Astrocyte (in vitro differentiated cells and primary cell): ENCODE measurements at regions not wholly inside any gene's neighbourhood (a gene's known extent, or its start where the extent isn't known, plus 50 kb on each side); places are given as distances from the start of the nearest gene placed in this dataset.

Experiments used
- DNase-seq: peaks from one replicate; pipeline ENCODE4 v3.0.0-alpha.2; 2010; ENCODE audit warnings: low read depth
- FAIRE-seq: peaks from 2 replicates; lab custom pipeline; 2011; peaks lifted over from hg19 to GRCh38; lab: Jason Lieb, UNC
- H2AFZ ChIP-seq: 2 replicates; pipeline ENCODE4 v1.6.0; 2012; ENCODE audit warnings: low read depth, low read length, inconsistent platforms
- H3K27ac ChIP-seq: 2 replicates; pipeline ENCODE4 v1.5.1; 2011; ENCODE audit warnings: low read depth, low read length, inconsistent platforms
- H3K27me3 ChIP-seq: 2 replicates; pipeline ENCODE4 v1.6.0; 2011; ENCODE audit warnings: low read length, inconsistent platforms; ENCODE audit not compliant: insufficient read depth
- H3K36me3 ChIP-seq: 2 replicates; pipeline ENCODE4 v1.5.1; 2011; ENCODE audit warnings: low read length, inconsistent platforms; ENCODE audit not compliant: insufficient read depth
- H3K4me1 ChIP-seq: 2 replicates; pipeline ENCODE4 v1.5.1; 2011; ENCODE audit warnings: low read length, inconsistent platforms; ENCODE audit not compliant: insufficient read depth
- H3K4me2 ChIP-seq: 2 replicates; pipeline ENCODE4 v1.6.0; 2012; ENCODE audit warnings: low read length, inconsistent platforms
- H3K4me3 ChIP-seq: 2 replicates; pipeline ENCODE4 v1.5.1; 2011; ENCODE audit warnings: low read depth, mild to moderate bottlenecking, low read length, inconsistent platforms; ENCODE audit not compliant: insufficient read depth
- H3K79me2 ChIP-seq: 2 replicates; pipeline ENCODE4 v1.6.0; 2012; ENCODE audit warnings: mild to moderate bottlenecking, low read length, inconsistent platforms; ENCODE audit not compliant: insufficient read depth
- H3K9ac ChIP-seq: 2 replicates; pipeline ENCODE4 v1.6.0; 2012; ENCODE audit warnings: mild to moderate bottlenecking, low read length, inconsistent platforms
- H3K9me3 ChIP-seq: 2 replicates; pipeline ENCODE4 v1.5.1; 2012; ENCODE audit warnings: low read depth, mild to moderate bottlenecking, low read length, inconsistent platforms; ENCODE audit not compliant: insufficient read depth
- H4K20me1 ChIP-seq: 2 replicates; pipeline ENCODE4 v1.6.0; 2012; ENCODE audit warnings: low read length, inconsistent platforms; ENCODE audit not compliant: insufficient read depth
- H3K27ac Mint-ChIP-seq: one replicate; pipeline ENCODE4 v1.8.0; 2021; ENCODE audit warnings: mild to moderate bottlenecking, mixed read lengths; ENCODE audit not compliant: unreplicated experiment
- H3K27me3 Mint-ChIP-seq: one replicate; pipeline ENCODE4 v1.8.0; 2021; ENCODE audit warnings: low read depth, mixed read lengths; ENCODE audit not compliant: unreplicated experiment
- H3K36me3 Mint-ChIP-seq: one replicate; pipeline ENCODE4 v1.8.0; 2021; ENCODE audit warnings: low read depth, mixed read lengths; ENCODE audit not compliant: unreplicated experiment
- H3K4me1 Mint-ChIP-seq: one replicate; pipeline ENCODE4 v1.8.0; 2021; ENCODE audit warnings: low read depth, mixed read lengths; ENCODE audit not compliant: unreplicated experiment
- H3K4me3 Mint-ChIP-seq: one replicate; pipeline ENCODE4 v1.8.0; 2021; ENCODE audit warnings: mild to moderate bottlenecking, moderate library complexity, mixed read lengths; ENCODE audit not compliant: unreplicated experiment
- H3K9me3 Mint-ChIP-seq: one replicate; pipeline ENCODE4 v1.8.0; 2021; ENCODE audit warnings: mild to moderate bottlenecking, mixed read lengths; ENCODE audit not compliant: unreplicated experiment
- CTCF ChIP-seq: IDR thresholded peaks from 2 replicates; pipeline ENCODE4 v1.5.1; 2011; ENCODE audit warnings: low read depth, mild to moderate bottlenecking, inconsistent platforms, low read length, moderate library complexity; ENCODE audit not compliant: insufficient read depth
- EZH2 ChIP-seq: IDR thresholded peaks from 2 replicates; pipeline ENCODE4 v1.6.1; 2012; ENCODE audit warnings: mild to moderate bottlenecking, low read length, inconsistent platforms; ENCODE audit not compliant: insufficient read depth

- no peak overlapping the region for H3K4me3 Mint-ChIP-seq
- no peaks in the 10 kb centered on the region for H3K9me3 ChIP-seq
- H3K4me1 Mint-ChIP-seq: peaks cover 11% of the 10 kb centered on the region
- H3K27ac Mint-ChIP-seq: peak overlapping the region; percentile 62
- no peak overlapping the region for H3K27ac ChIP-seq
- peaks cover 48% of the 10 kb centered on the region for H3K27me3 ChIP-seq
- H3K4me2 ChIP-seq: peak overlapping the region; percentile 56
- H3K27me3 Mint-ChIP-seq: peaks cover 61% of the 10 kb centered on the region
- H3K36me3 ChIP-seq: no peaks in the 10 kb centered on the region
- peaks cover 4% of the 10 kb centered on the region for H3K4me1 ChIP-seq
- no peak for FAIRE-seq
- no peaks in the 10 kb centered on the region for H4K20me1 ChIP-seq
- H3K9ac ChIP-seq: no peak overlapping the region
- no peaks in the 10 kb centered on the region for H3K79me2 ChIP-seq
- no peak for TF ChIP-seq EZH2
- no peak for TF ChIP-seq CTCF
- H3K4me3 ChIP-seq: no peak overlapping the region
- H2AFZ ChIP-seq: no peak overlapping the region
- H3K9me3 Mint-ChIP-seq: peaks cover 1% of the 10 kb centered on the region
- H3K36me3 Mint-ChIP-seq: peaks cover 4% of the 10 kb centered on the region
- DNase-seq: no peak
Observed at GRCh38 chr10:78176320-78177317, 143.0 kb downstream of the RPS24 start.

GRCh38 chr10:78177491-78178185 is 144.0 kb downstream of the RPS24 start:
- Histone ChIP-seq H3K27ac (no peak overlapping the region), H3K79me2 (no peaks in the 10 kb centered on the region), H3K27me3 (peaks cover 48% of the 10 kb centered on the region), H3K36me3 (no peaks in the 10 kb centered on the region), H3K4me3 (no peak overlapping the region), H3K4me2 (peak overlapping the region; percentile 56), H2AFZ (no peak overlapping the region), H3K9me3 (no peaks in the 10 kb centered on the region), H3K4me1 (peaks cover 4% of the 10 kb centered on the region), H4K20me1 (no peaks in the 10 kb centered on the region), H3K9ac (no peak overlapping the region)
- no peak for DNase-seq
- FAIRE-seq: no peak
- Mint-ChIP-seq H3K27me3 (peaks cover 64% of the 10 kb centered on the region), H3K4me3 (no peak overlapping the region), H3K36me3 (peaks cover 4% of the 10 kb centered on the region), H3K9me3 (no peaks in the 10 kb centered on the region), H3K4me1 (peaks cover 11% of the 10 kb centered on the region), H3K27ac (peak overlapping the region; percentile 62)
- no peak for TF ChIP-seq CTCF
- peak; percentile 19 for TF ChIP-seq EZH2
